ENCODE measurements at regions not wholly inside any gene's neighbourhood (a gene's known extent, or its start where the extent isn't known, plus 50 kb on each side); places are given as distances from the start of the nearest gene placed in this dataset.

- no peak for DNase-seq
Measured at GRCh38 chr6:139508023-139508422, 133.6 kb upstream of the CITED2 start.

- no peak for DNase-seq
Measured at GRCh38 chr6:139500977-139501376, 126.5 kb upstream of the CITED2 start.

GRCh38 chr6:139498715-139499114, 124.3 kb upstream of the CITED2 start:
- DNase-seq = no peak

GRCh38 chr6:139497345-139497961, 123.0 kb upstream of the CITED2 start:
- no peak for DNase-seq

GRCh38 chr6:139496654-139497344, 122.4 kb upstream of the CITED2 start:
- DNase-seq = no peak

GRCh38 chr6:139494376-139494990, 120.0 kb upstream of the CITED2 start:
- DNase-seq = no peak

- DNase-seq = no peak
Measured at GRCh38 chr6:139490482-139490881, 116.0 kb upstream of the CITED2 start.

GRCh38 chr6:139486476-139486799, 112.0 kb upstream of the CITED2 start:
- no peak for DNase-seq

GRCh38 chr6:139485742-139486475, 111.5 kb upstream of the CITED2 start:
- DNase-seq = no peak

GRCh38 chr6:139485185-139485584, 110.7 kb upstream of the CITED2 start:
- DNase-seq = no peak

- no peak for DNase-seq
Measured at GRCh38 chr6:139483079-139483478, 108.6 kb upstream of the CITED2 start.

- DNase-seq = no peak
Measured at GRCh38 chr6:139482287-139482686, 107.8 kb upstream of the CITED2 start.

GRCh38 chr6:139480356-139481165, 106.1 kb upstream of the CITED2 start:
- DNase-seq = no peak

- no peak for DNase-seq
Measured at GRCh38 chr6:139479433-139480222, 105.2 kb upstream of the CITED2 start.

- no peak for DNase-seq
Measured at GRCh38 chr6:139475646-139476045, 101.2 kb upstream of the CITED2 start.

- DNase-seq = no peak
Measured at GRCh38 chr6:139475241-139475640, 100.8 kb upstream of the CITED2 start.

- DNase-seq = peak in 4 of 56 donors; percentile 1 to 11 (median 2)
Measured at GRCh38 chr6:139474145-139475108, 100.0 kb upstream of the CITED2 start.

GRCh38 chr6:139473731-139474130, 99.3 kb upstream of the CITED2 start:
- DNase-seq = no peak

GRCh38 chr6:139473231-139473701, 98.8 kb upstream of the CITED2 start:
- DNase-seq = peak in 5 of 56 donors; percentile 1 to 25 (median 11)
